ENCODE measurements at regions not wholly inside any gene's neighbourhood (a gene's known extent, or its start where the extent isn't known, plus 50 kb on each side); places are given as distances from the start of the nearest gene placed in this dataset.

DNA sequence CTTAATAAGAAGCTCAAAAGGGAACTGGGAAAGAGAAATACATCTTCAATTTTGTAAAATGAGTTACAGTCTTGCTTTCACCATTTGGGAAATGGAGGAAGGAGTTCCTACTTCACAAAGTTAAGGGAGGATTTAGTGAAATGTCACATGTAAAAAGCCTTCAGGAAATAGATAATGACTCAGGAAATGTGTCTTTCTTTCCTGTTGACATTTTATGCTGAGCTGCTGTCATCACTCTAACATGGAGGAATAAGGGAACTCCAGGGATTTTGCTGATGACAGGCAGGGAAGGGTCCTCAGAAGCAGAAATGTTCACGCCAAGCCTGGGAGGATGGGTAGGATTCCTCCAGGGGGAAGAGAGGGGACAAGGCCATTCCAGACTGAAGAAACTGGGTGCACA, 251.1 kb downstream of the USP46 start:
- TF ChIP-seq, protein P1, sequence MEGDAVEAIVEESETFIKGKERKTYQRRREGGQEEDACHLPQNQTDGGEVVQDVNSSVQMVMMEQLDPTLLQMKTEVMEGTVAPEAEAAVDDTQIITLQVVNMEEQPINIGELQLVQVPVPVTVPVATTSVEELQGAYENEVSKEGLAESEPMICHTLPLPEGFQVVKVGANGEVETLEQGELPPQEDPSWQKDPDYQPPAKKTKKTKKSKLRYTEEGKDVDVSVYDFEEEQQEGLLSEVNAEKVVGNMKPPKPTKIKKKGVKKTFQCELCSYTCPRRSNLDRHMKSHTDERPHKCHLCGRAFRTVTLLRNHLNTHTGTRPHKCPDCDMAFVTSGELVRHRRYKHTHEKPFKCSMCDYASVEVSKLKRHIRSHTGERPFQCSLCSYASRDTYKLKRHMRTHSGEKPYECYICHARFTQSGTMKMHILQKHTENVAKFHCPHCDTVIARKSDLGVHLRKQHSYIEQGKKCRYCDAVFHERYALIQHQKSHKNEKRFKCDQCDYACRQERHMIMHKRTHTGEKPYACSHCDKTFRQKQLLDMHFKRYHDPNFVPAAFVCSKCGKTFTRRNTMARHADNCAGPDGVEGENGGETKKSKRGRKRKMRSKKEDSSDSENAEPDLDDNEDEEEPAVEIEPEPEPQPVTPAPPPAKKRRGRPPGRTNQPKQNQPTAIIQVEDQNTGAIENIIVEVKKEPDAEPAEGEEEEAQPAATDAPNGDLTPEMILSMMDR (IDR thresholded peaks at IDR 0.05) = no peak
- TF ChIP-seq POLR2A (IDR thresholded peaks at IDR 0.05) (no peak), POLR2AphosphoS5 (IDR thresholded peaks at IDR 0.05) (no peak), EP300 (IDR thresholded peaks at IDR 0.05) (no peak)

All from suprapubic skin (tissue), 4 donors.